H1 (cell line): ENCODE measurements at regions not wholly inside any gene's neighbourhood (a gene's known extent, or its start where the extent isn't known, plus 50 kb on each side); places are given as distances from the start of the nearest gene placed in this dataset.

Source experiments
- CTCF ChIA-PET: fragments of 300-600 bp; sonication (Branson Sonifier 250); formaldehyde crosslinking; loops from one replicate; lab custom pipeline; 2021; ENCODE audit not compliant: partially characterized antibody; lab: Charles Lee
- POLR2A ChIA-PET: fragments of 300-600 bp; sonication (Branson Sonifier 250); formaldehyde crosslinking; loops from one replicate; lab custom pipeline; 2021; ENCODE audit warnings: inconsistent platforms; ENCODE audit not compliant: partially characterized antibody; lab: Charles Lee
- DNase-seq, 2 experiments: peaks; one replicate each; pipeline versions ENCODE4 v3.0.0 to v3.0.0-alpha.2; 2010 to 2022; ENCODE audit warnings: low spot score in 2 of 2, low read depth in 1 of 2, mixed read lengths in 1 of 2
- FAIRE-seq: peaks from 2 replicates; lab custom pipeline; 2011; peaks lifted over from hg19 to GRCh38; lab: Jason Lieb, UNC
- H2AFZ ChIP-seq: 2 replicates; pipeline ENCODE4 v1.8.1; 2012; ENCODE audit warnings: low read length, inconsistent platforms
- H2AK5ac ChIP-seq: 2 replicates; pipeline ENCODE4 v1.6.1; 2013; ENCODE audit warnings: low read depth, low read length
- H2BK120ac ChIP-seq: replicated peaks from 2 replicates; pipeline ENCODE3; 2013; ENCODE audit warnings: low read depth, low read length, inconsistent platforms
- H2BK12ac ChIP-seq: 2 replicates; pipeline ENCODE4 v1.6.1; 2013; ENCODE audit warnings: low read depth, low read length
- H2BK15ac ChIP-seq: 2 replicates; pipeline ENCODE4 v1.6.1; 2013; ENCODE audit warnings: low read length
- H2BK20ac ChIP-seq: 2 replicates; pipeline ENCODE4 v1.6.1; 2013; ENCODE audit warnings: low read length
- H2BK5ac ChIP-seq: 2 replicates; pipeline ENCODE4 v1.6.1; 2013; ENCODE audit warnings: low read depth, low read length
- H3K14ac ChIP-seq: 2 replicates; pipeline ENCODE4 v1.6.1; 2013; ENCODE audit warnings: inconsistent platforms; ENCODE audit not compliant: insufficient read length
- H3K18ac ChIP-seq: 2 replicates; pipeline ENCODE4 v1.6.1; 2013; ENCODE audit warnings: low read length; ENCODE audit errors: extremely low read depth
- H3K23ac ChIP-seq: 2 replicates; pipeline ENCODE4 v1.6.1; 2013; ENCODE audit warnings: inconsistent platforms; ENCODE audit not compliant: insufficient read length
- H3K23me2 ChIP-seq: 2 replicates; pipeline ENCODE4 v1.6.1; 2013; ENCODE audit warnings: low read depth, low read length
- H3K27ac ChIP-seq: 2 replicates; pipeline ENCODE4 v1.6.1; 2011; ENCODE audit warnings: low read depth, low read length, inconsistent platforms
- H3K27me3 ChIP-seq, 4 experiments: replicated peaks in 1 of 4; 1 replicate in 1 of 4; 2 replicates in 3 of 4; pipeline versions ENCODE4 v1.6.1 to v1.8.1; 2011 to 2013; ENCODE audit warnings: low read length in 3 of 4, mild to moderate bottlenecking in 3 of 4, inconsistent platforms in 2 of 4, mixed read lengths in 2 of 4, moderate library complexity in 1 of 4; ENCODE audit not compliant: control insufficient read depth in 3 of 4, insufficient read depth in 3 of 4; ENCODE audit errors: extremely low read depth in 1 of 4
- H3K36me3 ChIP-seq, 4 experiments: 2 replicates each; pipeline versions ENCODE4 v1.6.1 to v1.8.1; 2011 to 2013; ENCODE audit warnings: mild to moderate bottlenecking in 4 of 4, low read length in 3 of 4, moderate library complexity in 2 of 4, control low read depth in 1 of 4, inconsistent platforms in 1 of 4; ENCODE audit not compliant: insufficient read depth in 4 of 4, control insufficient read depth in 2 of 4
- H3K4ac ChIP-seq: replicated peaks from 2 replicates; pipeline ENCODE3; 2013; ENCODE audit warnings: low read length, low read depth, mixed read lengths, inconsistent platforms; ENCODE audit not compliant: insufficient read length
- H3K4me1 ChIP-seq, 4 experiments: replicated peaks in 1 of 4; 1 replicate in 1 of 4; 2 replicates in 3 of 4; pipeline versions ENCODE4 v1.6.1 to v1.8.1; 2011 to 2013; ENCODE audit warnings: low read length in 3 of 4, inconsistent platforms in 2 of 4, mixed read lengths in 1 of 4; ENCODE audit not compliant: insufficient read depth in 4 of 4, control insufficient read depth in 3 of 4
- H3K4me2 ChIP-seq, 2 experiments: 2 replicates each; pipeline versions ENCODE4 v1.6.1 to v1.8.1; 2011 to 2013; ENCODE audit warnings: low read depth in 2 of 2, low read length in 2 of 2, control low read depth in 1 of 2, inconsistent platforms in 1 of 2, mild to moderate bottlenecking in 1 of 2; ENCODE audit not compliant: insufficient read depth in 1 of 2
- H3K4me3 ChIP-seq, 4 experiments: fragments of 200-600, 300-600 bp in 1 of 4; sonication (generic), shearing (Covaris generic), sonication (Bioruptor Twin) in 1 of 4; 2 replicates each; pipeline versions ENCODE4 v1.5.1 to v1.8.1; 2011 to 2016; ENCODE audit warnings: low read length in 4 of 4, low read depth in 3 of 4, control low read depth in 2 of 4, inconsistent platforms in 2 of 4, mild to moderate bottlenecking in 2 of 4, mixed read lengths in 1 of 4, moderate library complexity in 1 of 4; ENCODE audit not compliant: insufficient read depth in 2 of 4; ENCODE audit errors: extremely low read depth in 1 of 4
- H3K56ac ChIP-seq: replicated peaks from 2 replicates; pipeline ENCODE3; 2013; ENCODE audit warnings: low read depth, mild to moderate bottlenecking, mixed read lengths, low read length, inconsistent platforms; ENCODE audit not compliant: insufficient read length
- H3K79me1 ChIP-seq: 2 replicates; pipeline ENCODE4 v1.6.1; 2013; ENCODE audit warnings: low read depth, low read length, control low read depth
- H3K79me2 ChIP-seq, 2 experiments: 2 replicates each; pipeline versions ENCODE4 v1.6.1 to v1.8.1; 2012 to 2013; ENCODE audit warnings: low read length in 2 of 2, mild to moderate bottlenecking in 2 of 2, inconsistent platforms in 1 of 2; ENCODE audit not compliant: insufficient read depth in 2 of 2, control insufficient read depth in 1 of 2
- H3K9ac ChIP-seq, 4 experiments: replicated peaks in 1 of 4; 1 replicate in 1 of 4; 2 replicates in 3 of 4; pipeline versions ENCODE4 v1.6.1 to v1.8.1; 2011 to 2013; ENCODE audit warnings: low read depth in 3 of 4, low read length in 3 of 4, control low read depth in 2 of 4, mild to moderate bottlenecking in 2 of 4, moderate library complexity in 2 of 4, inconsistent platforms in 1 of 4; ENCODE audit errors: extremely low read depth in 1 of 4
- H3K9me3 ChIP-seq, 2 experiments: 2 replicates each; pipeline versions ENCODE4 v1.6.1 to v1.8.1; 2012 to 2013; ENCODE audit warnings: mild to moderate bottlenecking in 2 of 2, moderate library complexity in 2 of 2, control low read depth in 1 of 2, inconsistent platforms in 1 of 2, low read depth in 1 of 2, low read length in 1 of 2, mixed read lengths in 1 of 2; ENCODE audit not compliant: insufficient read depth in 2 of 2
- H4K20me1 ChIP-seq, 2 experiments: replicated peaks in 1 of 2; 2 replicates each; pipeline versions ENCODE3 to v1.8.1; 2011 to 2013; ENCODE audit warnings: inconsistent platforms in 2 of 2, low read length in 2 of 2, mild to moderate bottlenecking in 1 of 2; ENCODE audit not compliant: insufficient read depth in 2 of 2, control insufficient read depth in 1 of 2
- H4K5ac ChIP-seq: 2 replicates; pipeline ENCODE4 v1.6.1; 2013; ENCODE audit warnings: low read length, low read depth, mixed read lengths, inconsistent platforms; ENCODE audit not compliant: insufficient read length
- H4K8ac ChIP-seq: 2 replicates; pipeline ENCODE4 v1.8.0; 2013; ENCODE audit warnings: mild to moderate bottlenecking, moderate library complexity, low read length, inconsistent platforms; ENCODE audit not compliant: insufficient read depth; ENCODE audit errors: extremely low read depth
- H4K91ac ChIP-seq: replicated peaks from 2 replicates; pipeline ENCODE3; 2013; ENCODE audit warnings: low read length, mixed read lengths, inconsistent platforms; ENCODE audit not compliant: insufficient read length
- E2F6 ChIP-seq: IDR thresholded peaks from 2 replicates; pipeline ENCODE4 v1.6.1; 2012; ENCODE audit warnings: inconsistent platforms
- EZH2 ChIP-seq: fragments of 200-600 bp; sonication (generic); IDR thresholded peaks from 2 replicates; pipeline ENCODE4 v1.7.1; 2012; ENCODE audit warnings: low read depth, mild to moderate bottlenecking, moderate library complexity, low read length, inconsistent platforms; ENCODE audit not compliant: severe bottlenecking
- POU5F1 ChIP-seq: IDR thresholded peaks from 2 replicates; pipeline ENCODE4 v1.6.1; 2011; ENCODE audit warnings: low read depth, mild to moderate bottlenecking, low read length, moderate library complexity
- RBBP5 ChIP-seq: IDR thresholded peaks from 2 replicates; pipeline ENCODE4 v1.7.1; 2012; ENCODE audit warnings: low read depth, mild to moderate bottlenecking, inconsistent platforms, low read length, moderate library complexity, borderline replicate concordance
- SP2 ChIP-seq: IDR thresholded peaks from 2 replicates; pipeline ENCODE4 v1.6.1; 2012; ENCODE audit warnings: mild to moderate bottlenecking, low read length, inconsistent platforms
- SP4 ChIP-seq: IDR thresholded peaks from 2 replicates; pipeline ENCODE4 v1.6.1; 2012; ENCODE audit warnings: low read length, inconsistent platforms
- TEAD4 ChIP-seq: IDR thresholded peaks from 2 replicates; pipeline ENCODE4 v1.6.1; 2012; ENCODE audit warnings: low read depth, low read length, inconsistent platforms, mixed read lengths
- WGBS, 2 experiments: shearing (Covaris generic) in 1 of 2; methylation state at CpG; one replicate each; pipeline versions ENCODE4 v1.1.6 to v1.1.7; 2013 to 2015; ENCODE audit warnings: low lambda C conversion rate in 2 of 2, mixed read lengths in 2 of 2, inconsistent platforms in 1 of 2, low coverage in 1 of 2, missing lambda C conversion rate in 1 of 2; ENCODE audit not compliant: insufficient replicate concordance in 2 of 2, insufficient coverage in 1 of 2, insufficient read length in 1 of 2; ENCODE audit errors: extremely low coverage in 1 of 2, missing lambda C conversion rate in 1 of 2; 5-methylcytosine and 5-hydroxymethylcytosine counted together
- TF ChIP-seq, protein P1 (sequence below), 3 experiments: IDR thresholded peaks; 1 replicate in 2 of 3; 2 replicates in 1 of 3; pipeline versions ENCODE4 v1.5.1 to v1.6.1; 2011; ENCODE audit warnings: low read length in 3 of 3, mild to moderate bottlenecking in 3 of 3, inconsistent platforms in 2 of 3, low read depth in 1 of 3, moderate library complexity in 1 of 3; ENCODE audit not compliant: insufficient read depth in 1 of 3; ENCODE audit errors: control extremely low read depth in 1 of 3

- Histone ChIP-seq H3K36me3 (peaks cover 0 to 4% (median 0%) of the 10 kb centered on the region in 4 experiments; a peak in 3 of 8 replicates), H3K27me3 (no peaks in the 10 kb centered on the region), H4K5ac (no peak overlapping the region), H3K18ac (no peak overlapping the region), H4K8ac (no peak overlapping the region), H2AK5ac (no peak overlapping the region), H3K9me3 (peaks cover 2 to 7% of the 10 kb centered on the region in 2 experiments; a peak in 3 of 4 replicates), H3K79me2 (no peaks in the 10 kb centered on the region), H2BK12ac (no peak overlapping the region), H2BK5ac (no peak overlapping the region), H3K14ac (no peak overlapping the region), H3K23me2 (no peaks in the 10 kb centered on the region), H3K56ac (no peak overlapping the region), H3K79me1 (no peaks in the 10 kb centered on the region), H2BK20ac (no peak overlapping the region), H3K4me2 (no peak overlapping the region), H3K4me1 (peaks cover 0 to 3% (median 0%) of the 10 kb centered on the region in 4 experiments; a peak in 2 of 7 replicates), H2BK120ac (no peak overlapping the region), H3K4ac (no peak overlapping the region), H4K20me1 (peaks cover 0 to 3% of the 10 kb centered on the region in 2 experiments), H3K27ac (no peak overlapping the region), H4K91ac (no peak overlapping the region), H2AFZ (no peak overlapping the region), H3K4me3 (no peak overlapping the region), H3K23ac (no peak overlapping the region), H3K9ac (no peak overlapping the region), H2BK15ac (no peak overlapping the region)
- DNase-seq, result no peak
- ChIA-PET POLR2A (interaction anchor here (1.2 kb wide), 1 partner anchor 15 kb away, joined by 4 read pairs; no protein-coding TSS in a partner anchor), CTCF (interaction anchor here (1.0 to 4.5 kb wide), 5 partner anchors 9 to 27 kb away, joined by 3 to 16 read pairs (median 4); no protein-coding TSS in a partner anchor)
- FAIRE-seq, result no peak
- 85% methylated on average over 16 of the region's 16 CpGs; no CpG with 5 or more reads in 1 of the 2 experiments for WGBS, 2 experiments
- TF ChIP-seq, protein P1, sequence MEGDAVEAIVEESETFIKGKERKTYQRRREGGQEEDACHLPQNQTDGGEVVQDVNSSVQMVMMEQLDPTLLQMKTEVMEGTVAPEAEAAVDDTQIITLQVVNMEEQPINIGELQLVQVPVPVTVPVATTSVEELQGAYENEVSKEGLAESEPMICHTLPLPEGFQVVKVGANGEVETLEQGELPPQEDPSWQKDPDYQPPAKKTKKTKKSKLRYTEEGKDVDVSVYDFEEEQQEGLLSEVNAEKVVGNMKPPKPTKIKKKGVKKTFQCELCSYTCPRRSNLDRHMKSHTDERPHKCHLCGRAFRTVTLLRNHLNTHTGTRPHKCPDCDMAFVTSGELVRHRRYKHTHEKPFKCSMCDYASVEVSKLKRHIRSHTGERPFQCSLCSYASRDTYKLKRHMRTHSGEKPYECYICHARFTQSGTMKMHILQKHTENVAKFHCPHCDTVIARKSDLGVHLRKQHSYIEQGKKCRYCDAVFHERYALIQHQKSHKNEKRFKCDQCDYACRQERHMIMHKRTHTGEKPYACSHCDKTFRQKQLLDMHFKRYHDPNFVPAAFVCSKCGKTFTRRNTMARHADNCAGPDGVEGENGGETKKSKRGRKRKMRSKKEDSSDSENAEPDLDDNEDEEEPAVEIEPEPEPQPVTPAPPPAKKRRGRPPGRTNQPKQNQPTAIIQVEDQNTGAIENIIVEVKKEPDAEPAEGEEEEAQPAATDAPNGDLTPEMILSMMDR (IDR thresholded peaks at IDR 0.05; ENCODE audit: control extremely low read depth in 1 of 3, insufficient read depth in 1 of 3, low read depth in 1 of 3, low read length in 3 of 3), result no peak
- TF ChIP-seq EZH2, result no peak
- no peak for TF ChIP-seq RBBP5
- TF ChIP-seq TEAD4, result no peak
- TF ChIP-seq SP2, result no peak
- no peak for TF ChIP-seq SP4
- TF ChIP-seq E2F6, result no peak
- TF ChIP-seq POU5F1, result no peak
These were observed 98.5 kb downstream of the CTTN start for GRCh38 chr11:70496591-70497535.
